Suprapubic skin (tissue), 4 donors: ENCODE measurements at regions not wholly inside any gene's neighbourhood (a gene's known extent, or its start where the extent isn't known, plus 50 kb on each side); places are given as distances from the start of the nearest gene placed in this dataset.
"Not testable (repeated sequence)": the region's sequence is repeated elsewhere in the genome, so short reads cannot be mapped to it uniquely, and the experiment has no call there.

Experiments
- DNase-seq, 2 donors: peaks; one replicate each; pipeline ENCODE4 v3.0.0-alpha.2; 2019; ENCODE audit warnings: low spot score in 2 of 2
- H3K27ac ChIP-seq: fragments of 200-600 bp; sonication (generic); one replicate; pipeline ENCODE4 v1.5.1; 2019
- H3K27me3 ChIP-seq: fragments of 200-600 bp; sonication (generic); one replicate; pipeline ENCODE4 v1.5.1; 2019
- H3K36me3 ChIP-seq: fragments of 200-600 bp; sonication (generic); one replicate; pipeline ENCODE4 v1.5.1; 2019
- H3K4me1 ChIP-seq: fragments of 200-600 bp; sonication (generic); one replicate; pipeline ENCODE4 v1.5.1; 2019
- H3K4me3 ChIP-seq: fragments of 200-600 bp; sonication (generic); one replicate; pipeline ENCODE4 v1.5.1; 2019; ENCODE audit warnings: mild to moderate bottlenecking
- H3K9me3 ChIP-seq: fragments of 200-600 bp; sonication (generic); one replicate; pipeline ENCODE4 v1.5.1; 2019
- EP300 ChIP-seq: sonication (generic); formaldehyde crosslinking; IDR thresholded peaks from one replicate; pipeline ENCODE4 v1.6.1; 2017; ENCODE audit warnings: antibody characterized with exemption
- POLR2A ChIP-seq, 2 donors: fragments of 450-650 bp; IDR thresholded peaks; one replicate each; pipeline ENCODE4 v1.6.1; 2017; ENCODE audit warnings: antibody characterized with exemption in 2 of 2, mild to moderate bottlenecking in 2 of 2, moderate library complexity in 2 of 2
- POLR2AphosphoS5 ChIP-seq, 3 donors: sonication (generic); formaldehyde crosslinking; IDR thresholded peaks; one replicate each; pipeline ENCODE4 v1.6.1; 2017; ENCODE audit warnings: antibody characterized with exemption in 3 of 3
- WGBS: methylation state at CpG from one replicate; pipeline ENCODE4 v1.1.5; 2018; 5-methylcytosine and 5-hydroxymethylcytosine counted together
- TF ChIP-seq, protein P1 (sequence below), 2 donors: fragments of 200-600 bp in 1 of 2; fragments of 450-650 bp in 1 of 2; sonication (generic) in 1 of 2; IDR thresholded peaks; one replicate each; pipeline ENCODE4 v1.5.1; 2016 to 2019; ENCODE audit warnings: antibody characterized with exemption in 2 of 2, mild to moderate bottlenecking in 1 of 2, moderate library complexity in 1 of 2

- H3K4me3 ChIP-seq, H3K36me3 ChIP-seq, DNase-seq, H3K4me1 ChIP-seq, H3K27me3 ChIP-seq, H3K27ac ChIP-seq: not testable (repeated sequence)
- peaks cover 18% of the 10 kb centered on the region for H3K9me3 ChIP-seq
- 87% methylated on average over 10 of the region's 16 CpGs for WGBS
Measured at GRCh38 chr6:86872810-86873209, 64.5 kb upstream of the HTR1E start.

DNA sequence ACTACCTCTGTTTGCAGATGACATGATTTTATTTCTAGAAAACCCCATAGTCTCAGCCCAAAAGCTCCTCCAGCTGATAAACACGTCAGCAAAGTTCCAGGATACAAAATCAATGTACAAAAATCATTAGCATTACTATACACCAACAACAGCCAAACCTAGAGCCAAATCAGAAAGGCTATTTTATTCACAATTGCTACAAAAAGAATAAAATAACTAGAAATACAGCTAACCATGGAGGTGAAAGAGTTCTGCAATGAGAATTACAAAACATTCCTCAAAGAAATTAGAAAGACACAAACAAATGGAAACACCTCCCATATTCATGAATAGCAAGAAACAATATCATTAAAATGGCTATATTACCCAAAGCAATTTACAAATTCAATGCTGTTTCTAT, 65.6 kb upstream of the HTR1E start:
- Histone ChIP-seq H3K9me3 (peaks cover 18% of the 10 kb centered on the region), H3K27me3 (no peaks in the 10 kb centered on the region), H3K4me3 (no peak overlapping the region), H3K4me1 (no peaks in the 10 kb centered on the region), H3K36me3 (no peaks in the 10 kb centered on the region), H3K27ac (no peak overlapping the region)
- DNase-seq: no peak
- 48% methylated on average over 1 of the region's 1 CpG for whole genome bisulfite sequencing
- no peak for TF ChIP-seq POLR2A (IDR thresholded peaks at IDR 0.05)
- TF ChIP-seq POLR2AphosphoS5 (IDR thresholded peaks at IDR 0.05): no peak
- TF ChIP-seq, protein P1, sequence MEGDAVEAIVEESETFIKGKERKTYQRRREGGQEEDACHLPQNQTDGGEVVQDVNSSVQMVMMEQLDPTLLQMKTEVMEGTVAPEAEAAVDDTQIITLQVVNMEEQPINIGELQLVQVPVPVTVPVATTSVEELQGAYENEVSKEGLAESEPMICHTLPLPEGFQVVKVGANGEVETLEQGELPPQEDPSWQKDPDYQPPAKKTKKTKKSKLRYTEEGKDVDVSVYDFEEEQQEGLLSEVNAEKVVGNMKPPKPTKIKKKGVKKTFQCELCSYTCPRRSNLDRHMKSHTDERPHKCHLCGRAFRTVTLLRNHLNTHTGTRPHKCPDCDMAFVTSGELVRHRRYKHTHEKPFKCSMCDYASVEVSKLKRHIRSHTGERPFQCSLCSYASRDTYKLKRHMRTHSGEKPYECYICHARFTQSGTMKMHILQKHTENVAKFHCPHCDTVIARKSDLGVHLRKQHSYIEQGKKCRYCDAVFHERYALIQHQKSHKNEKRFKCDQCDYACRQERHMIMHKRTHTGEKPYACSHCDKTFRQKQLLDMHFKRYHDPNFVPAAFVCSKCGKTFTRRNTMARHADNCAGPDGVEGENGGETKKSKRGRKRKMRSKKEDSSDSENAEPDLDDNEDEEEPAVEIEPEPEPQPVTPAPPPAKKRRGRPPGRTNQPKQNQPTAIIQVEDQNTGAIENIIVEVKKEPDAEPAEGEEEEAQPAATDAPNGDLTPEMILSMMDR (IDR thresholded peaks at IDR 0.05): no peak
- no peak for TF ChIP-seq EP300

DNA sequence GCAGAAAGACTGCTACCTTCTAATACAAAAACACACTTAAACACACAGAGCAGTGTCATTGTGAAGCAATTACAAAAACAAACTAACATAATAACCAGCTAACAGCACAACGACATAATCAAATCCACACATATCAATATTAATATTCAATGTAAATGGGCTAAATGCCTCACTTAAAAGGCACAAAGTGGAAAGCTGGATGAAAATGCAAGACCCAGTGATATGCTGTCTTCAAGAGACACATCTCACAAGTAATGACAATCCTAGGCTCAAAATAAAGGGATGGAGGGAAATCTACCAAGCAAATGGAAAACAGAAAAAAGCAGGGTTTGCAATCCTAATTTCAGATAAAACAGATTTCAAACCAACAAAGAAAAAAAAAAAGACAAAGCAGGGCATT, 67.8 kb upstream of the HTR1E start:
- H3K4me3 ChIP-seq: no peak overlapping the region
- no peak overlapping the region for H3K27ac ChIP-seq
- peaks cover 18% of the 10 kb centered on the region for H3K9me3 ChIP-seq
- no peak for DNase-seq
- 85% methylated on average over 1 of the region's 1 CpG for WGBS
- H3K4me1 ChIP-seq: no peaks in the 10 kb centered on the region
- H3K36me3 ChIP-seq: no peaks in the 10 kb centered on the region
- TF ChIP-seq EP300 (no peak), POLR2AphosphoS5 (IDR thresholded peaks at IDR 0.05) (no peak), POLR2A (IDR thresholded peaks at IDR 0.05) (no peak)
- TF ChIP-seq, protein P1 (IDR thresholded peaks at IDR 0.05): no peak
- no peaks in the 10 kb centered on the region for H3K27me3 ChIP-seq

- no peaks in the 10 kb centered on the region for H3K9me3 ChIP-seq
- H3K4me1 ChIP-seq: no peaks in the 10 kb centered on the region
- DNase-seq: no peak
- H3K4me3 ChIP-seq: no peak overlapping the region
- H3K36me3 ChIP-seq: no peaks in the 10 kb centered on the region
- TF ChIP-seq, protein P1 (IDR thresholded peaks at IDR 0.05): no peak
- TF ChIP-seq POLR2AphosphoS5 (IDR thresholded peaks at IDR 0.05) (no peak), POLR2A (IDR thresholded peaks at IDR 0.05) (no peak), EP300 (no peak)
- no peaks in the 10 kb centered on the region for H3K27me3 ChIP-seq
- H3K27ac ChIP-seq: no peak overlapping the region
Measured at GRCh38 chr6:86859513-86859912, 77.8 kb upstream of the HTR1E start.

- Histone ChIP-seq H3K27me3 (no peaks in the 10 kb centered on the region), H3K4me3 (no peak overlapping the region), H3K9me3 (no peaks in the 10 kb centered on the region), H3K36me3 (no peaks in the 10 kb centered on the region), H3K4me1 (no peaks in the 10 kb centered on the region), H3K27ac (no peak overlapping the region)
- TF ChIP-seq, protein P1 (IDR thresholded peaks at IDR 0.05): no peak
- no peak for TF ChIP-seq POLR2AphosphoS5 (IDR thresholded peaks at IDR 0.05)
- no peak for TF ChIP-seq EP300
- TF ChIP-seq POLR2A (IDR thresholded peaks at IDR 0.05): no peak
- WGBS: 100% methylated on average over 2 of the region's 3 CpGs
- no peak for DNase-seq
Measured at GRCh38 chr6:86858970-86859369, 78.4 kb upstream of the HTR1E start.

GRCh38 chr6:86857783-86858182, 79.5 kb upstream of the HTR1E start:
- Histone ChIP-seq H3K27me3 (no peaks in the 10 kb centered on the region), H3K4me1 (no peaks in the 10 kb centered on the region), H3K27ac (no peak overlapping the region), H3K4me3 (no peak overlapping the region), H3K36me3 (no peaks in the 10 kb centered on the region), H3K9me3 (no peaks in the 10 kb centered on the region)
- WGBS: 71% methylated on average over 2 of the region's 2 CpGs
- TF ChIP-seq, protein P1 (IDR thresholded peaks at IDR 0.05): no peak
- TF ChIP-seq EP300 (no peak), POLR2A (IDR thresholded peaks at IDR 0.05) (no peak), POLR2AphosphoS5 (IDR thresholded peaks at IDR 0.05) (no peak)
- DNase-seq: no peak
